ENCODE measurements at regions not wholly inside any gene's neighbourhood (a gene's known extent, or its start where the extent isn't known, plus 50 kb on each side); places are given as distances from the start of the nearest gene placed in this dataset.

- WGBS = 86% methylated on average over 2 of the region's 2 CpGs
These were observed 78.1 kb upstream of the MTPN start for GRCh38 chr7:136055266-136055665.

GRCh38 chr7:136053689-136054485 lies 76.7 kb upstream of the MTPN start:
- H3K4me3 ChIP-seq = no peak overlapping the region
- DNase-seq (ENCODE audit: low spot score) = no peak
- H3K36me3 ChIP-seq = no peaks in the 10 kb centered on the region
- no peak for TF ChIP-seq CTCF (IDR thresholded peaks at IDR 0.05)
- no peak for TF ChIP-seq POLR2A (IDR thresholded peaks at IDR 0.05)
- no peak for TF ChIP-seq POLR2AphosphoS5 (IDR thresholded peaks at IDR 0.05)
- H3K27me3 ChIP-seq (replicated peaks; ENCODE audit: insufficient read depth) = no peaks in the 10 kb centered on the region
- no peaks in the 10 kb centered on the region for H3K9me3 ChIP-seq
- 95% methylated on average over 6 of the region's 6 CpGs for WGBS
- H3K4me1 ChIP-seq (replicated peaks) = no peaks in the 10 kb centered on the region
- intact Hi-C loops (cut with DNase I) = no loop called here
- no peak overlapping the region for H3K27ac ChIP-seq

More at GRCh38 chr7:136055266-136055665, 78.1 kb upstream of the MTPN start:
- no peak overlapping the region for H3K27ac ChIP-seq
- no peak for DNase-seq (ENCODE audit: low spot score)
- no peaks in the 10 kb centered on the region for H3K27me3 ChIP-seq (replicated peaks; ENCODE audit: insufficient read depth)
- no peak overlapping the region for H3K4me3 ChIP-seq
- TF ChIP-seq POLR2AphosphoS5 (IDR thresholded peaks at IDR 0.05) (no peak), POLR2A (IDR thresholded peaks at IDR 0.05) (no peak), CTCF (IDR thresholded peaks at IDR 0.05) (no peak)
- H3K4me1 ChIP-seq (replicated peaks) = no peaks in the 10 kb centered on the region
- no peaks in the 10 kb centered on the region for H3K36me3 ChIP-seq
- intact Hi-C loops (cut with DNase I) = no loop called here
- H3K9me3 ChIP-seq = no peaks in the 10 kb centered on the region

GRCh38 chr7:136051203-136051928 lies 74.2 kb upstream of the MTPN start:
- WGBS = 92% methylated on average over 6 of the region's 6 CpGs
- H3K4me3 ChIP-seq = no peak overlapping the region
- intact Hi-C loops (cut with DNase I) = no loop called here
- TF ChIP-seq CTCF (IDR thresholded peaks at IDR 0.05) (no peak), POLR2A (IDR thresholded peaks at IDR 0.05) (no peak), POLR2AphosphoS5 (IDR thresholded peaks at IDR 0.05) (no peak)
- no peaks in the 10 kb centered on the region for H3K36me3 ChIP-seq
- H3K27me3 ChIP-seq (replicated peaks; ENCODE audit: insufficient read depth) = no peaks in the 10 kb centered on the region
- no peak overlapping the region for H3K27ac ChIP-seq
- no peaks in the 10 kb centered on the region for H3K9me3 ChIP-seq
- no peak for DNase-seq (ENCODE audit: low spot score)
- H3K4me1 ChIP-seq (replicated peaks) = peaks cover 2% of the 10 kb centered on the region

- DNase-seq (ENCODE audit: low spot score) = no peak
- H3K27ac ChIP-seq = no peak overlapping the region
- no peaks in the 10 kb centered on the region for H3K9me3 ChIP-seq
- H3K27me3 ChIP-seq (replicated peaks; ENCODE audit: insufficient read depth) = no peaks in the 10 kb centered on the region
- peaks cover 2% of the 10 kb centered on the region for H3K4me1 ChIP-seq (replicated peaks)
- H3K4me3 ChIP-seq = no peak overlapping the region
- no peaks in the 10 kb centered on the region for H3K36me3 ChIP-seq
- intact Hi-C loops (cut with DNase I) = no loop called here
- TF ChIP-seq POLR2A (IDR thresholded peaks at IDR 0.05) (no peak), CTCF (IDR thresholded peaks at IDR 0.05) (no peak), POLR2AphosphoS5 (IDR thresholded peaks at IDR 0.05) (no peak)
- WGBS = 67% methylated on average over 7 of the region's 7 CpGs
These were observed 73.3 kb upstream of the MTPN start for GRCh38 chr7:136050462-136050847.

Data from prostate gland (tissue), 2 donors.